ENCODE measurements at regions not wholly inside any gene's neighbourhood (a gene's known extent, or its start where the extent isn't known, plus 50 kb on each side); places are given as distances from the start of the nearest gene placed in this dataset.

GRCh38 chr12:78559886-78560285, 304.7 kb upstream of the SYT1 start:
- no peaks in the 10 kb centered on the region for H3K4me1 ChIP-seq (ENCODE audit: insufficient read depth, low read length)
- no peak overlapping the region for H3K27ac ChIP-seq (ENCODE audit: low read depth, low read length)
- H3K9me3 ChIP-seq (ENCODE audit: control insufficient read depth in 1 of 2, low read length in 2 of 2), result no peaks in the 10 kb centered on the region
- H3K4me1 Mint-ChIP-seq, result no peaks in the 10 kb centered on the region
- intact Hi-C loops (cut with micrococcal nuclease), result no loop called here
- no peaks in the 10 kb centered on the region for H3K36me3 Mint-ChIP-seq
- peaks cover 0 to 22% (median 9%) of the 10 kb centered on the region in 8 donors for H3K9me3 Mint-ChIP-seq
- POLR2A ChIA-PET (ENCODE audit: partially characterized antibody), result no interaction called here
- CTCF ChIA-PET (ENCODE audit: partially characterized antibody), result no interaction called here
- DNase-seq, result no peak
- H3K27me3 ChIP-seq (ENCODE audit: insufficient read depth, low read length), result no peaks in the 10 kb centered on the region
- no peaks in the 10 kb centered on the region for H3K27me3 Mint-ChIP-seq
- H3K4me3 ChIP-seq (ENCODE audit: low read length in 2 of 2), result no peak overlapping the region
- H3K4me3 Mint-ChIP-seq, result no peak overlapping the region
- H3K36me3 ChIP-seq (ENCODE audit: insufficient read depth, low read length), result no peaks in the 10 kb centered on the region
- H3K27ac Mint-ChIP-seq, result no peak overlapping the region

- H3K36me3 Mint-ChIP-seq, result no peaks in the 10 kb centered on the region
- H3K4me1 Mint-ChIP-seq, result no peaks in the 10 kb centered on the region
- ChIA-PET CTCF (ENCODE audit: partially characterized antibody) (no interaction called here), POLR2A (ENCODE audit: partially characterized antibody) (no interaction called here)
- no peak overlapping the region for H3K27ac Mint-ChIP-seq
- H3K4me3 ChIP-seq (ENCODE audit: low read length in 2 of 2), result no peak overlapping the region
- H3K9me3 ChIP-seq (ENCODE audit: control insufficient read depth in 1 of 2, low read length in 2 of 2), result no peaks in the 10 kb centered on the region
- no peak for DNase-seq
- intact Hi-C loops (cut with micrococcal nuclease), result no loop called here
- no peaks in the 10 kb centered on the region for H3K36me3 ChIP-seq (ENCODE audit: insufficient read depth, low read length)
- H3K9me3 Mint-ChIP-seq, result peaks cover 0 to 17% (median 6%) of the 10 kb centered on the region in 8 donors
- no peaks in the 10 kb centered on the region for H3K27me3 ChIP-seq (ENCODE audit: insufficient read depth, low read length)
- no peak overlapping the region for H3K4me3 Mint-ChIP-seq
- no peaks in the 10 kb centered on the region for H3K27me3 Mint-ChIP-seq
- H3K27ac ChIP-seq (ENCODE audit: low read depth, low read length), result no peak overlapping the region
- no peaks in the 10 kb centered on the region for H3K4me1 ChIP-seq (ENCODE audit: insufficient read depth, low read length)
Measured at GRCh38 chr12:78560633-78561032, 303.9 kb upstream of the SYT1 start.

GRCh38 chr12:78562368-78563205, 302.0 kb upstream of the SYT1 start:
- Histone ChIP-seq H3K9me3 (ENCODE audit: control insufficient read depth in 1 of 2, low read length in 2 of 2) (no peaks in the 10 kb centered on the region), H3K27ac (ENCODE audit: low read depth, low read length) (no peak overlapping the region), H3K4me3 (ENCODE audit: low read length in 2 of 2) (no peak overlapping the region), H3K36me3 (ENCODE audit: insufficient read depth, low read length) (no peaks in the 10 kb centered on the region), H3K27me3 (ENCODE audit: insufficient read depth, low read length) (no peaks in the 10 kb centered on the region), H3K4me1 (ENCODE audit: insufficient read depth, low read length) (no peaks in the 10 kb centered on the region)
- peaks cover 0 to 15% (median 6%) of the 10 kb centered on the region in 8 donors for H3K9me3 Mint-ChIP-seq
- H3K27ac Mint-ChIP-seq, result no peak overlapping the region
- ChIA-PET CTCF (ENCODE audit: partially characterized antibody) (interaction anchor here (0.6 kb wide), 1 partner anchor 111 kb away, joined by 3 read pairs; no protein-coding TSS in a partner anchor), POLR2A (ENCODE audit: partially characterized antibody) (no interaction called here)
- intact Hi-C loops (cut with micrococcal nuclease), result no loop called here
- no peaks in the 10 kb centered on the region for H3K27me3 Mint-ChIP-seq
- DNase-seq, result no peak
- H3K4me1 Mint-ChIP-seq, result no peaks in the 10 kb centered on the region
- H3K4me3 Mint-ChIP-seq, result no peak overlapping the region
- H3K36me3 Mint-ChIP-seq, result no peaks in the 10 kb centered on the region

DNA sequence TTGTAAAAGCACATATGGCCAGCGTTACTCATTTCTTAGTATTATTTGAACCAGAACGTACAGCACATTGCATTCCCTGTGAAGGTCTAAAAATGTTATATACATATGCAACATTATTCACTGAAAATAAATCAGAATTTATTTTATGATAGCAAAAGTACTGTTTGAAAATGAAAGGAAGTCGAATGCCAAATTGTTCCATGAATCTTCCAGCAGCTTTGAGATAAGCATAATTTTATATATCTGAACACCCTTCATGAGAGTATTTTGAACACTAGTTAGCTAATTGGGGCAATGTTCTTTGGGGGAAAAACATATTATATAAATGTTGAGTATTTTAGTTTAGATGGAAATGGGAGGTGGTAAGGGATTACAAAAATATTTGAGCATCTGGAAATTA, 300.7 kb upstream of the SYT1 start:
- H3K27me3 ChIP-seq (ENCODE audit: insufficient read depth, low read length), result no peaks in the 10 kb centered on the region
- H3K9me3 Mint-ChIP-seq, result peaks cover 0 to 14% (median 4%) of the 10 kb centered on the region in 8 donors
- H3K27ac Mint-ChIP-seq, result no peak overlapping the region
- CTCF ChIA-PET (ENCODE audit: partially characterized antibody), result no interaction called here
- DNase-seq, result no peak
- H3K36me3 Mint-ChIP-seq, result no peaks in the 10 kb centered on the region
- POLR2A ChIA-PET (ENCODE audit: partially characterized antibody), result no interaction called here
- H3K27ac ChIP-seq (ENCODE audit: low read depth, low read length), result no peak overlapping the region
- H3K4me3 Mint-ChIP-seq, result no peak overlapping the region
- H3K36me3 ChIP-seq (ENCODE audit: insufficient read depth, low read length), result no peaks in the 10 kb centered on the region
- no peaks in the 10 kb centered on the region for H3K27me3 Mint-ChIP-seq
- H3K4me1 Mint-ChIP-seq, result no peaks in the 10 kb centered on the region
- intact Hi-C loops (cut with micrococcal nuclease), result no loop called here
- no peak overlapping the region for H3K4me3 ChIP-seq (ENCODE audit: low read length in 2 of 2)
- no peaks in the 10 kb centered on the region for H3K9me3 ChIP-seq (ENCODE audit: control insufficient read depth in 1 of 2, low read length in 2 of 2)
- no peaks in the 10 kb centered on the region for H3K4me1 ChIP-seq (ENCODE audit: insufficient read depth, low read length)

DNA sequence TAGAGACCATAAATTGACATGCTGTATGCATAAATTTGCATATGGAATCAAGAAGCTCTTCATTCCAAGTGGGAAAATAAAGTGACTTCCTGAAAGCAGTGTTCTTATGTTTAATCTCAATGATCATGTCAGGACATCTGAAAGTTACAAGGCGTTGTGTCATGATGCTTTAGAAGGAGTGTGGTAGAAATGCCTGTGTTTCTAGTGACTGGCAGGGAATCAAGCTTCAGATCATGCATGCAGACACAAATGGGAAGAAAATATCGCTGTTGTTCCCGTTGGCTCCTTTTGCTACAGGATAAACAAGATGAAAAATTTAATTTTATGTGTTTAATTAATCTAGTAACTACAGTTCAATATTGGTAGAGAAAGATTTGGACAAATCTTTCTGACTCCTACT, 298.1 kb upstream of the SYT1 start:
- no peak overlapping the region for H3K27ac ChIP-seq (ENCODE audit: low read depth, low read length)
- H3K4me1 Mint-ChIP-seq, result no peaks in the 10 kb centered on the region
- H3K9me3 Mint-ChIP-seq, result peaks cover 0 to 15% (median 2%) of the 10 kb centered on the region in 8 donors
- H3K27me3 Mint-ChIP-seq, result no peaks in the 10 kb centered on the region
- no peak overlapping the region for H3K4me3 ChIP-seq (ENCODE audit: low read length in 2 of 2)
- no peak overlapping the region for H3K27ac Mint-ChIP-seq
- intact Hi-C loops (cut with micrococcal nuclease), result no loop called here
- H3K27me3 ChIP-seq (ENCODE audit: insufficient read depth, low read length), result no peaks in the 10 kb centered on the region
- no peaks in the 10 kb centered on the region for H3K4me1 ChIP-seq (ENCODE audit: insufficient read depth, low read length)
- ChIA-PET CTCF (ENCODE audit: partially characterized antibody) (no interaction called here), POLR2A (ENCODE audit: partially characterized antibody) (no interaction called here)
- H3K9me3 ChIP-seq (ENCODE audit: control insufficient read depth in 1 of 2, low read length in 2 of 2), result no peaks in the 10 kb centered on the region
- DNase-seq, result no peak
- H3K36me3 Mint-ChIP-seq, result no peaks in the 10 kb centered on the region
- H3K4me3 Mint-ChIP-seq, result no peak overlapping the region
- H3K36me3 ChIP-seq (ENCODE audit: insufficient read depth, low read length), result no peaks in the 10 kb centered on the region

GRCh38 chr12:78568321-78569020, 296.1 kb upstream of the SYT1 start:
- H3K9me3 Mint-ChIP-seq, result peaks cover 0 to 15% (median 3%) of the 10 kb centered on the region in 8 donors
- Histone ChIP-seq H3K36me3 (ENCODE audit: insufficient read depth, low read length) (no peaks in the 10 kb centered on the region), H3K9me3 (ENCODE audit: control insufficient read depth in 1 of 2, low read length in 2 of 2) (no peaks in the 10 kb centered on the region), H3K27ac (ENCODE audit: low read depth, low read length) (no peak overlapping the region), H3K27me3 (ENCODE audit: insufficient read depth, low read length) (no peaks in the 10 kb centered on the region), H3K4me3 (ENCODE audit: low read length in 2 of 2) (no peak overlapping the region), H3K4me1 (ENCODE audit: insufficient read depth, low read length) (no peaks in the 10 kb centered on the region)
- no peaks in the 10 kb centered on the region for H3K27me3 Mint-ChIP-seq
- CTCF ChIA-PET (ENCODE audit: partially characterized antibody), result no interaction called here
- DNase-seq, result no peak
- H3K27ac Mint-ChIP-seq, result no peak overlapping the region
- H3K36me3 Mint-ChIP-seq, result no peaks in the 10 kb centered on the region
- H3K4me3 Mint-ChIP-seq, result no peak overlapping the region
- no peaks in the 10 kb centered on the region for H3K4me1 Mint-ChIP-seq
- intact Hi-C loops (cut with micrococcal nuclease), result no loop called here
- POLR2A ChIA-PET (ENCODE audit: partially characterized antibody), result no interaction called here

GRCh38 chr12:78571953-78572352, 292.6 kb upstream of the SYT1 start:
- ChIA-PET CTCF (ENCODE audit: partially characterized antibody) (no interaction called here), POLR2A (ENCODE audit: partially characterized antibody) (no interaction called here)
- H3K4me3 Mint-ChIP-seq, result no peak overlapping the region
- DNase-seq, result no peak
- no peaks in the 10 kb centered on the region for H3K36me3 Mint-ChIP-seq
- Histone ChIP-seq H3K27ac (ENCODE audit: low read depth, low read length) (no peak overlapping the region), H3K4me3 (ENCODE audit: low read length in 2 of 2) (no peak overlapping the region), H3K27me3 (ENCODE audit: insufficient read depth, low read length) (no peaks in the 10 kb centered on the region), H3K9me3 (ENCODE audit: control insufficient read depth in 1 of 2, low read length in 2 of 2) (no peaks in the 10 kb centered on the region), H3K4me1 (ENCODE audit: insufficient read depth, low read length) (no peaks in the 10 kb centered on the region), H3K36me3 (ENCODE audit: insufficient read depth, low read length) (no peaks in the 10 kb centered on the region)
- no peak overlapping the region for H3K27ac Mint-ChIP-seq
- H3K27me3 Mint-ChIP-seq, result no peaks in the 10 kb centered on the region
- intact Hi-C loops (cut with micrococcal nuclease), result no loop called here
- peaks cover 0 to 25% (median 6%) of the 10 kb centered on the region in 8 donors for H3K9me3 Mint-ChIP-seq
- no peaks in the 10 kb centered on the region for H3K4me1 Mint-ChIP-seq
